Kidney glomerular epithelial cell (primary cell): ENCODE measurements at regions not wholly inside any gene's neighbourhood (a gene's known extent, or its start where the extent isn't known, plus 50 kb on each side); places are given as distances from the start of the nearest gene placed in this dataset.

Experiments used
- DNase-seq: peaks from one replicate; lab custom pipeline; 2025; lab: John Stamatoyannopoulos, UW

DNA sequence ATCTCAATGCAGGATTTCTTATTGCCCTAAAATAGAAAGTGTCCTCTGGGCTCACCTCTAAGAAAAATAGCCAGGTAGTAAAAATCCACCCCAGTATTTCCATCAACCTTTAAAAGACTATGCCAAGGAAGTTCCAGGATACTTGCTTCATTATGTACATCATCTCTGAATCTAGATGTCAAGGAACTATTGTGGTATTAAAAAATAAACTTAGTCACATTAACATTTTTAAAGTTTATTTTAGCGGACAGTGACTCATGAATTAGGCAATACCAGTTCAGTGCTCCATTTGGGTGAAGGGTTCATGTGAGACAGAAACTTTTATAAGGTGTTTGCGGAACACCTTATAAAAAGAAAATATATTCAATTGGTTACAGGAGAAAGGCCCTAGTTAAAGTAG lies 209.2 kb downstream of the ADAM29 start:
- no peak for DNase-seq

DNA sequence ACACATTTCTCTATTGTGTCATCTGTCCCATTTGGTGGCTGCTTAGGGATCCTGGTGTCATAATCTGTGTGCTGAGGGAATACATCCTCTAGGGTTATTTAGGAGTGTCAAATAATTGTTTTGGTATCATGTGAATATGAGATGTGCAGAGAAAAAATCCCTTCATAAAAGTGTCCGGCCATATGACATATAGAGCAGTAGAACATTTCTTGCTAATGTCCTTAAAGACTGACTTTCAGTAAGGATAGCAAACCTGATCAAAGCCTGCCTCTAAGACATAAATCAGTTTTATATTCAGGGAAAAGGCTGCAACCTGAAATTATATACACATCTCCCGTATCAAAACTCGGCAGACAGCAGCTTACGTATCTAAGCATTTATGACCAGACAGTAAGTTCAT lies 211.6 kb downstream of the ADAM29 start:
- DNase-seq, result no peak

DNA sequence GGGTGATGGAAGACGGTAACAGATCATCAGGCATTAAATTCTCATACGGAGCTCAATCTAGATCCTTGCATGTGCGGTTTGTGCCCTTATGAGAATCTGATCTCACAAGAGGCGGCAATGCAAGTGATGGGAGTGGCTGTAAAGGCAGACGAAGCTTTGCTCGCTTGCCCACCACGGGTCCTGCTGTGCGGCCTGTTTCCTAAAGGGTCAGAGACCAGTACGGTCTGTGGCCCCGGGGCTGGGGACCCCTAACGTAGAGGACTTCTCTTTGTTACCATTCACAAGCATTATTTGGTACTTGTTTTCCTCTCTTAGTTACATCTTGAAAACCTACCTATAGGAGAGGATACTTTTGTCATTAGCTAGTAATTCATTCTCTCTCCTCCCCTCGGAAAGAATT lies 221.0 kb downstream of the ADAM29 start:
- no peak for DNase-seq

DNA sequence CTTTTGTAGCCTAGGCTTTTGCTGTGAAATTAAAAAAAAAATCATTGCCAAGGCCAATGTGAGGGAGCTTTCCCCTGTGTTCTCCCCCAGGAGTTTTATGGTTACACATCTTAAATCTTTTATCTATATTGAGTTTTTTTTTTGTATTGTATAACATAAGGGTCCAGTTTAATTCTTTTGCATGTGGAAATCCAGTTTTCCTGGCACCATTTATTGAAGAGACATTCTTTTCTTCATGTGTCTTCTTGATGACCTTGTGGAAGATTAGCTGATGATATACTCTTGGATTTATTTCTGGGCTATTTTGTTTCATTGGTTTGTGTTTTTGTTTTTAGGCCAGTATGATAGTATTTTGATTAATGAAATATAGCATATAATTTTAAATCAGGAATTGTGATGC lies 225.0 kb downstream of the ADAM29 start:
- no peak for DNase-seq

DNA sequence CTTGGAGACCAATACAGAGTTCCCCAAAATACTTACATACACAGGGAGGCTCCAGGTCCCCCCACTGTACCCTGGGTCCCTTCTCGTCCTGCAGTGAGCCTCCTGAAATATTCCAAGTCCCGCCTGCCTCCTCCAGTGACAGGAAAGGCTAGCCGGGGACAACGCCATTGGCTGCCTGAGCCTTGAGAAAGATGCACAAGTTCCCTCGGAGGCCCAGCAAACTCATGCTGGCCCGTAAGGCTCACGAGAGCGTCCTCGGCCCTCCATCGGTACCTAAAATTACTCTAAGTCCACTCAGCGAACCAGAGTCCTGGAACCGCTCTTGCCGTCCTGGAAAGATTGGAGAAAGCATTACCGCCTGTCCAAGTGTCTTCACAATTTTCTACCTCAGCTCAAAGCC lies 228.6 kb downstream of the ADAM29 start:
- no peak for DNase-seq

DNA sequence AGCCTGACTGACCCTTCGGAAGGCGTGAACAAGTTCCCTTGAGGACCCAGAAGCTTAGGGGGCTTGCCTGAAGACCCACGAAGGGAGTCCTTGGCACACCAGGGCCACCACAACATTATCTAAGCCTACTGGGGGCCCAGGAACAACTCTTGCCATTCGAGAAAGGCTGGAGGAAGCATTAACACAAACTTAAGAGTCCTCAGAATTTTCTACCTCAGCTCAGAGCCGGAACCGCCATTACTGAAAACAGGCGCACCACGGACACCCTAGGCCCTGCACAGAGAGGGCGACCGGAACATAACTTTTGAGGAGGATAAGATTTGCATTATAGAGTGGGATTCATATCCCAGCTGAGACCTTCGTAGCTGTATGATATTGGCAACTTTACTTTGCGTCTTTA lies 229.1 kb downstream of the ADAM29 start:
- no peak for DNase-seq

DNA sequence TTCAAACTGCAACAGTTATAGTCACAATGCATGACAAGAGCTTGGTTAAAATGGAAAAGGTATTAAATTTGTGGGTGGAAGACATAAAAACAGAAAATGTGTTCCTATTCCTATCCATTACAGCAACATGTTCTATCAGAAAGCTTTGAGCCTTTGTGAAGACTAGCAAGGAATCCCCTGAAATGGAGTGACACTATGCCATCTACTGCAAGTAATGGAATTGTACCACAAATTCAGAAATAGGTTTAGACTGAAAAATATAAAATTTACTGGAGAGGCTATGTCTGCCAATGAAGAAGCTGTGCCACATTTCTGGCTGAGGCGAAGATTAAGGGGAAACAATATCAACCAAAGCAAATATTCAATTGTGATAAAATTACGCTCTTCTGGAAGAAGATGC lies 247.9 kb downstream of the ADAM29 start:
- DNase-seq, result no peak

DNA sequence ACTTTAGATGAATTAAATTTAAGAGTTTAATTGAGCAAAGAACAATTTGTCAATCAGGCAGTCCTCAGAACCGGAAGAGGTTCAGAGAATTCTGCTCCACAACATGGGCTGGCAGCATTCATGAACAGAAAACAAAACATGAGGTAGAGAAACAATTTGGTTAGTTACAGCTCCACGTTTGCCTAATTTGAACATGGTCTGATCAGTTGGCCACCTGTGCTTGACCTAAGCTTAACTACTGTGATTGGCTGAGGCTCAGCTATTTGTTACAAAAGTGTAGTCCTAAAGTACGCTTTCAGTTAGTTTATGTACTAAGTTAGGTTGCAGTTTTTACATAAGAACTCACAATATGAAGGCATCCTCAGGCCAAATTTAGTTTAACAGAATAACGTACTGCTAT lies 258.6 kb downstream of the ADAM29 start:
- DNase-seq, result no peak

DNA sequence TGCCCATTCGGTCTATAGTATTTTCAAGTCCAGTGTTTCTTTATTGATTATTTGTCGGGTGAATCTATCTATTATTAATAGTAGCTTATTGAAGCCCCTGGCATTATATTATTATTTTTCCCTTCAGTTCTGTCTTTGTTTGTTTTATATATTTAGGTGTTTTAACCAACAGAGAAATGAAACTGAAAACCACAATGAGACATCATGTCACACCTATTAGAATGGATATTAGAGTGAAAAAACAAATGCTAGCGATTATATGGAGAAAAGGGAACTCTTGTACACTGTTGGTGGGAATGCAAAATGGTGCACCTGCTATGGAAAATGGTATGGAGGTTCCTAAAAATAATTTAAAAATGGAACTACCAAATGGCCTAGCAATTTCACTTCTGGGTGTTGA lies 272.5 kb downstream of the ADAM29 start:
- no peak for DNase-seq

DNA sequence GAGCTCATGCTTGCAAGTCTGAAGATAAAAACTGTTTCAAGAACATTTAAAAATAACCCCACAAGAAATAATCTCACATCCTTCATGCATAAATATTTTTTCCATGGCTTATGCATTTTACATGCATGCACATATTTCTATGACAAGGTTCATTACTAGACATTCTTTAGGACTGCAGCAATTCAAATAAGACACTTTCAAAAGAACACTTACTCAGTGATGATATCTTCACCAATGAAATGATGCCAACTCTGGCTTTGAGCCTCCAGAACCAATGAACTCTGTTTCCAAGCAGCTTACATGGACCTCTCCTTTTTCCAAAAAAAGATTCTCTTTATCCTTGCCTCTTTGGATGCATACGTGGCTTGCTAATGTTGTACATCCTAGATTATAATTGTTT lies 279.9 kb downstream of the ADAM29 start:
- DNase-seq, result no peak

DNA sequence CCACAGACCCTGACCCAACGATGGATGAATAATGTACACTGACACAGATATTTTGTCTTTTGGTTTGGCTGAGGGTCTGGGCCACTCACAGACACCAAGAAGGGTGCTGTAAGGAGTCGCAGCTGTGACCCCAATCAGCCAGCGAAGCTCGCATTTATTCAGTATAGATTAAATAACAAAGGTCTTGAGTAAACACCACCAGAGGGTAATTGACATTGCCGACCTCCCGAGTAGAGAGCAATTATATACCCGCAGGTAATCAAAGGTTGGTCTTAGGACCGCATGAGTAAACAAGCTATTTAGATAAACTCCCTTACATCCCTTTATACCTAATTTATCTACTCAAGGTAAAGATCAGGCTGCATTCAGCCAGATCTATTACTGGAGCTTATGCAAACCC lies 297.1 kb downstream of the ADAM29 start:
- DNase-seq, result no peak

DNA sequence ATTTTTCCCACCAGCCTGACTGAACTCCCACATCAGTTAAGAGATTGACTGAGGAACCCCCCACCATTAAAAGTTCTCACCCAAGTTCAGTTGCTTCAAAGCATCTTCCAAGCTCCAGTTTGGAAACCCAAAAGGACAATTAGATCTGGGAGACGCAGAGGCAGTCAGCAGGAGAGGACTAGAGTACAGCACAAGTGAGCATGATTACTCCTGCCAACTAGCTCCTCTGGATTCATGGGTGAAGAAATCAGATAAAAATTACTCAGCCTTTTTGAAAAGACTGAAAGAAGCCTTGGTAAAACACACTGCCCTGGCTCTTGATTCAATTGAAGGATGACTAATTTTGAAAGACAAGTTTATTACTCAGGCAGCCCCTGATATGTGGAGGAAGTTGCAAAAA lies 297.5 kb downstream of the ADAM29 start:
- DNase-seq, result no peak

DNA sequence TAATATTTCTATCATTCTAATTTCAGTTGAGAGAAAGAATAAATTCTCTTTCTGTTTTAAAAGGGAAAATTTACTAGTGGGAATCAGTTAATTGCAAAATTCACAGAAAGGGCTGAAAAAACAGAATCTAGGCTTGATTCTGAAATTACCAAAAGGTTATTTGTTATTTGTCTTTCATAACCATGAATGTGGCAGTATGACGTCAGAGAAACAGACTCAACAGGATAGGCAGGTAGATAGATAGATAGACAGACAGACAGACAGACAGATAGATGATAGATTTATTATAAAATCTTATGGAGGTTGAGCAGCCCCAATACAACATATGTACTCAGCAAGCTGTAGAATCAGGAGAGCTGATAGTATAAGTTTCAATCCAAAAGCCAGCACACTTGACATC lies 311.0 kb downstream of the ADAM29 start:
- DNase-seq, result no peak

DNA sequence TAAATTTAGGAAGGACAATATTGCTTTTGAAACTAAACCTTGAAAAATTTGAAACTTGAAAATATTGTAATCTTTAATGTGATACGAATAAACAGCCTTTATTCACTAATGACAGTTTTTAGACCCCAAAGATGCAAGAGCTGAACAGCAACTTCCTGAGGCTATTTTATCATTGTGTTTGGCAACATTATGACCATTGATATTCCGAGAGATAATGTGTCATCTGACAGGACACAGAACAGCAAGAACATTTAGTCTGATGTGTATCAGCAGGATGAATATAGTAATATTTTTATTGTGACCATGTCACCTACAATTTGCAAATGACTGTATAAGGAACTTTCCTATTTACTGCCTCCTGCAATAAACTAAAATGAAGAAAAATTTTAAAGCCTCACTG lies 316.0 kb downstream of the ADAM29 start:
- no peak for DNase-seq

DNA sequence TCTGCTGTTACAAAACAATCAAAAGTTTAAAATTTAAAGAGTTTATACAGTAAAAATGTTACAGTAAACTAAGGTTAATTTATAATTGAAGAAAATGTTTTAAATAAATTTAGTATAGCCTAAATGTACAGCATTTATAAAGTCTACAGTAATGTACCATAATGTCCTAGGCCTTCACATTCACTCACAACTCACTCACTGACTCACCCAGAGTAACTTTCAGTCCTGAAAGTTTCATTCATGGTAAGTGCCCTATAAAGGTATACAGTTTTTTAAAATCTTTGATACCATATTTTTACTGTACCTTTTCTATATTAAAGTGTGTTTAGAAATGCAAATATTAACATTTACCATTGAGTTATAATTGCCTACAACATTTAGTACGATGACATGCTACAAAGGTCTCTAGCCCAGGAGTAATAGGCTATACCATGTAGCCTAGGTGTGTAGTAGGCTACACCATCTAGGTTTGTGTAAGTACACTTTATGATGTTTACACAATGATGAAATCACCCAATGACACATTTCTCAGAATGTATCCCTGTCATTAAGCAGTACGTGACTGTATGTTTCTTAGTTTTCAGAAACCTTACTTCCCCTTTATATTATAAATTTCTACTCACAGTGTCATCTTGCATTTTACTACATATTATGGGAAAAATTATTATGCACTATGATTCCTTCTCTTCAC lies 320.8 kb downstream of the ADAM29 start:
- DNase-seq, result no peak

DNA sequence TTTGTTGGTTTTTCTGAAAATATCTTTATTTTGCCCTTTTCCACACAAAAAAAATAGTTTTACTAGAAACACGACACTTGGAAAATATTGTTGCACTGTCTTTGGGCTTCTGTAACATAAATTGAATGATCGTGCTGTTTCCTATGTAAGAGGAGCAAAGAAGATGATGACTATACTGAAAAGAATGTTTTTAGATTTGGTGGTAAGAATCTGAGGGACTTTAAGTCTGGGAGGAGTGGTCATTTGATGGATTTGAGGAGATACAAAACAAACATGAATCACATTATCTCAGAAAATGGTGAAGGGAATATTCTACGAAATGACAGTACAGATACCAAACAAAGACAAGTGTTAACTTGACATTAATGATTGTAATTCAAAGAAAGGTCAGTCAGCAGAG lies 328.8 kb downstream of the ADAM29 start:
- DNase-seq, result no peak

DNA sequence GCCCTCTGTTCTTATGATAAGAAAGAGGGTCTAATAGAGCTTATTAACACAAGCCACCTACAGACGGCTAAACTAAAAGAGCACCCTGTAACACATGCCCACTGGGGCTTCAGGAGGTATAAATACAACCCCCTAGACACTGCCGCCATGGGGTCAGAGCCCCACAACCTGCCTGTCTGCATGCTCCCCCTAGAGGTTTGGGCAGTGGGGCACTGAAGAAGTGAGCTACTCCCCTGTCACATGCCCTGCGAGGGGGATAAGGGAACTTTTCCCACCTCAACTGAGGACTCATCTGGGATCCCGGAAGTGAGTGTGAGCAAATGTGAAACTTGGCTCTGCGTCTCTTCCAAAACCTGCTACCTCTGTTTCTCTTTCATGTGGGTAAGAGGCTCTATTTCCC lies 334.5 kb downstream of the ADAM29 start:
- DNase-seq, result no peak

DNA sequence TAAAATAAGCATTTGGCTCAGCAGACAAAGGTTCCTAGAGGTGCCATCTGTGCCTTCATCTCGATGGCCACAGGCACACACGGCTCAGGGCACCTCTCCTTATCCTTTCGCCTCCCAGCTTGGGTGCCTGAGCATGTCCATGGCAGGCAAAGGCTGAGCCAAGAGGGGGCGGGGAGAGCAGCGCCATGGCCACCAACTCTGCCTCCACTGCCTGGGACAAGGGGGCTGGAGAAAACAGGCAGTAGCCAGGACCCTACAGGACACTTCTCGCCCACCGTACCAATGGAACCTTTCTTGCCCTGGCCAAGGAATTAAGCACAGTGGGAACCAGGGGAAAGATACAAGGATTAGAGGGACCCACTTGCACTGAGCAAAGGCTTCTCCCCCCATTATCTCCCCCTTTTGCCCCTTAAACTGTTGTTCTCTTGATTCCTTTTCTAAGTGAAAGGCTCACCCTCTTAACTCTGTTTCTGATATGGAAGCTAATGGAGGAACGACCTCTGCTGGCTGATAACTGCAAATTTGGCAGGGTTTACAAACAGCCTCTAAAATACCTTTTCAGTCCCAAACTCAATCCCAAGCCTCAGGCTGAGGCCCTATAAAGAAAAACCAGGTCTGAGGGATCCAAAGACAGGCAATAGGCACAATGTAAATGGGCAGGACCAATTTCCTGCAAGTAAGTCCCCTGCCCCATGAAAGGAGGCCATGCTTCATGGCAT lies 335.2 kb downstream of the ADAM29 start:
- DNase-seq, result no peak

DNA sequence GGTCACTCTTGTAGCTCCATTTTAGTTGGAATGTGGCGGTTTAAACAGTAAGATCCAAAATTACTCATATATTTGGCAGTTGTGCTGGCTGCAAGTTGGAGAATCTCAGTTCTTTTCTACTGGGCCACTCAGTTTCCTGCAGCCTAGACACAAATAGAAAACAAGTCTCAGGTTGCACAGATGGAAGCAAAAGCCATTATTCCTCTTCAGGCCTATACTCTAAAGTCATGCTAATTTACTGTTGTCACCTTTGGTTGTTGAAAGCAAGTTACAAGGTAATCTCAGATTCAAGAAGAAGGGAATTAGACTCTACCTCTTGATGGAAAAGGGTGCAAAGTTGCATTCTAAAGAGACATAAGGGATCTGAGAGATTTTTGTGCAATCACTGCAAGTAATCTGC lies 345.4 kb downstream of the ADAM29 start:
- DNase-seq, result no peak

DNA sequence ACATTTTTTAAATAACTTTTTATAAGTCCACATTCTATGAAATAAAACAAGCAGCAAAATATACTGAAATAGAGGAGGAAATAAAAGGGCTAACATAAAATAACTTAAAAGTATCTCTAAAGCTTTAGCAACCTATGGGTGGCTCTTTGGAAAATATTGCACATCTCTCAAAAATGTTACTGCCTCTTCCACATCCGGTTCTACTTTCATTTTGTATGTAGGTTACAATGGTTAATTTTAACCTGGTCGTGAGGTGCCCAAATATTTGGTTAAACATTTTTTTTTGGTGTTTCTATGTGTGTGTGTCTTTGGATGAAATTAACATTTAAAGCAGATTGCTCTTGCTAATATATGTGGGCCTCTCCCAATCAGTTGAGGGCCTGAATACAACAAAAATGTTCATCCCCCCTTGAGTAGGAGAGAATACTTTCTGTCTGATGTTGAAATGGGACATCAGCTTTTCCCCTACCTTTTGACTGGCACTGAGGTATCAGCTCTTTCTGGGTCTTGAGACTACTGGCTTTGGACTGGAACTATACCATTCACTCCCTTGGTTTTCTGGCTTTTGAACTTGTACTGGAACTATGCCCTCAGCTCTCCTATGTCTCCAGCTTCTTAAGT lies 353.0 kb downstream of the ADAM29 start:
- no peak for DNase-seq

DNA sequence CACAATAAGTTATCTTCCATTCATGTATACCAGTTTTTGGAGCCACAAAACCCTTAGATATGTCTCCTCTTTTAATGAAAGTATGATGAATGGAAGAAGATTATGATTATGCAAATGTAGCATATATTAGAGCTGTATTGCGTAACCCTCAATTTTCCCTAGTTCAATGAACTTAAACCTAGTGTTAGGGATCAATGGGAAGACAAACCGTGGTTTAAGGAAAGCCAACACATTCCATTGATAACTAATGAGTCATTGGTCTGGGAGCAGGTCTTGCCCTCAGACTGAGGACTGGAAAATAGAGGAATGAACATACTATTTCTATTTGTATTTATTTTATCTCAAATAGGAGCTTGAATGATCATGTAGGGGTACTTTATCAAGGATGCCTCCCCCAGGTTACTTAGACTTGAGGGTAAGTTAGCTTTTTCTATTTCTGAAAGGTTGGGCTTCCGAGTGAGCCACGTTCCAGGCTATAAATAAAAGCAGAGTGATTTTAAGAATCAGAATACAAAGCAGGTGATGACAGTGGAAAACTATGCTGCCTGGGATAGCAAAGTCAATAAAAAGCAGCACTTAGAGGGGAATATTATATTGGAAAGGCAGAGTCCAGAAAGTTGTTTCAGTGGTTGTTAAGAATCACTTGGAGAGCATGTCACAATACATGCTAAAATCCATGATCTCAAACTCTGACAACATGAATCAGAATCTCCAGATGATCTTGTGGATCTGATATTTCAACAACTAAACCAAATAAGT lies 356.0 kb downstream of the ADAM29 start:
- peak; percentile 20 for DNase-seq

DNA sequence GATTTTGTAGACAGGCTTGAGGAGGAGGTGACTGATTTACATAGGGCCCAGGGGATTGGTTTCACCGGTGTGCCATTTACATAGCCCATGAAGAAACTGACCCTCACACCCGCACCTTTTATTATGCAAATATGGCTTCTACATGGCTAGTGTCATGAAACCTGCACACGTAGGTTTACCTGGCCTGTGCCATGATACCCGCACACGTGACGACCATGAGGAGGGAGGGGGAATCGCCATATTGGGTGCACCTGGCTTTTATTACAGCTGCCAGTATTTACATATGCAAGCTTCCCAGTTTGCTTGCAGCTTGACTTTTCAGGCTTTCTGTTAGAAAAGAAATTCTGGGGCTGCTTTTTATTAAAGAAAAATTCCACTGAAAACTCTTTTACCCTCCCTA lies 359.7 kb downstream of the ADAM29 start:
- DNase-seq, result no peak

DNA sequence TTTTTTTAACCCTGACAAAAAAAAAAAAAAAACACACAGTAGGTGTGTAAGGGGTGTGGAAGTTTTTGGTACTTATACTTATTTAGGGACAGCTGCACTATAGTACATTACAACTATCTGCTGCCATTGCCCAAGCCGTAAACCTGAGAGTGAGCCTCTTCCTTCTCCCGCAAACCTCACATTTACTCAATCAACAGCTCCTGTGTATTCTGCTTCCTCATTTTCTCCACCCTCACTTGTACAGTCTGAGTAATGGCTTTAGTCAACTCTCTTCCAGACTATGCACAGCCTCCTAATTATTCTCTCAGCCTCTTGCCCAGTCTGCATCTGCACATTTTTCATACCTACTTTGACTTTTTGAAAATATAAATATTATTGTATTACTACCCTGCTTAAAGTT lies 362.0 kb downstream of the ADAM29 start:
- no peak for DNase-seq
